ENCODE measurements at regions not wholly inside any gene's neighbourhood (a gene's known extent, or its start where the extent isn't known, plus 50 kb on each side); places are given as distances from the start of the nearest gene placed in this dataset.
"Not testable (repeated sequence)": the region's sequence is repeated elsewhere in the genome, so short reads cannot be mapped to it uniquely, and the experiment has no call there.

- DNase-seq (ENCODE audit: low spot score) = no peak
- ATAC-seq (ENCODE audit: low FRiP score) = no peak
- TF ChIP-seq CTCF (IDR thresholded peaks at IDR 0.05) = no peak
Observed at GRCh38 chr13:81104035-81104715, 763.2 kb upstream of the SPRY2 start.

GRCh38 chr13:81102066-81102465 lies 761.1 kb upstream of the SPRY2 start:
- not testable (repeated sequence) for ATAC-seq (ENCODE audit: low FRiP score); DNase-seq (ENCODE audit: low spot score)

GRCh38 chr13:81089371-81090157 lies 748.6 kb upstream of the SPRY2 start:
- DNase-seq (ENCODE audit: low spot score) = no peak

GRCh38 chr13:81080911-81081454 lies 740.1 kb upstream of the SPRY2 start:
- ATAC-seq (ENCODE audit: low FRiP score) = no peak
- no peak for DNase-seq (ENCODE audit: low spot score)
- no peak for TF ChIP-seq CTCF (IDR thresholded peaks at IDR 0.05)

More at GRCh38 chr13:81089371-81090157, 748.6 kb upstream of the SPRY2 start:
- no peak for TF ChIP-seq CTCF (IDR thresholded peaks at IDR 0.05)
- no peak for ATAC-seq (ENCODE audit: low FRiP score)

GRCh38 chr13:81078048-81078447 lies 737.1 kb upstream of the SPRY2 start:
- DNase-seq (ENCODE audit: low spot score) (no peak), ATAC-seq (ENCODE audit: low FRiP score) (no peak)
- TF ChIP-seq CTCF (IDR thresholded peaks at IDR 0.05) = no peak

- not testable (repeated sequence) for DNase-seq (ENCODE audit: low spot score); ATAC-seq (ENCODE audit: low FRiP score)
Observed at GRCh38 chr13:81069822-81070221, 728.9 kb upstream of the SPRY2 start.

GRCh38 chr13:81058916-81059290 lies 718.0 kb upstream of the SPRY2 start:
- DNase-seq (ENCODE audit: low spot score) (no peak), ATAC-seq (ENCODE audit: low FRiP score) (no peak)
- TF ChIP-seq CTCF (IDR thresholded peaks at IDR 0.05) = no peak

Measured in omental fat pad (tissue), 3 donors.